Right renal pelvis (tissue), 4 donors: ENCODE measurements at regions not wholly inside any gene's neighbourhood (a gene's known extent, or its start where the extent isn't known, plus 50 kb on each side); places are given as distances from the start of the nearest gene placed in this dataset.

Experiments
- DNase-seq, 4 donors: peaks; one replicate each; pipeline ENCODE4 v3.0.0-alpha.2; 2013; ENCODE audit warnings: low read depth in 4 of 4, low spot score in 3 of 4, missing footprints in 1 of 4

DNA sequence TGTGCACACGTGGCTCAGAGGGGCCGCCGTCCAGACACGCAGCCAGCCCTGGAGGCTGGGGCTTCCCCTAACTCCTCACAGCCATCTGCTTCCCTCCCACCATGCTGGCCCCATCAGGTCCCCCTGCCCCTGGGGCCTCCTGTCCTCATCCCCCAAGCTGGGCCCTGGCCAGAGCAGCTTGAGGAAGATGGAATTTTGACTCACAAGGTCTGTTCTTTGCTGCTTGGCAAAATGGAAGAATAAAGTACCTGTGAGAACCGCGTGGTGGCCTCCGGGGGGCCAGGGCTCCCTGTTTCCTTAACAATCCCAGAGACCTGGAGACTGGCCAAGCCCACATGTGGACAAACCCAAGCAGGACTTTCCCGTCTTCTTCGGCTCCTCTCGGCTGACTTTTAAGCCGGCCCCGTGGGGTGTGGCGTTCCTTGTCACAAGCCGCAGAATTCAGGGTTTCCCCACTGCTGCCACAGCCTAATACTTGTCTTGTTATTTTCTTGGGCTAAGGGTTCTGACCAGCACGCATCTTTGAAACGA is 872.8 kb downstream of the BRD1 start:
- no peak for DNase-seq

GRCh38 chr22:48953830-48954229 is 873.8 kb downstream of the BRD1 start:
- no peak for DNase-seq

GRCh38 chr22:48953103-48953720 is 874.5 kb downstream of the BRD1 start:
- DNase-seq: no peak

- DNase-seq: no peak
These were observed 875.2 kb downstream of the BRD1 start for GRCh38 chr22:48952256-48953102.

- no peak for DNase-seq
These were observed 875.8 kb downstream of the BRD1 start for GRCh38 chr22:48951836-48952235.

GRCh38 chr22:48950151-48950915 is 877.3 kb downstream of the BRD1 start:
- DNase-seq: no peak

- DNase-seq: no peak
These were observed 878.1 kb downstream of the BRD1 start for GRCh38 chr22:48949375-48950149.

DNA sequence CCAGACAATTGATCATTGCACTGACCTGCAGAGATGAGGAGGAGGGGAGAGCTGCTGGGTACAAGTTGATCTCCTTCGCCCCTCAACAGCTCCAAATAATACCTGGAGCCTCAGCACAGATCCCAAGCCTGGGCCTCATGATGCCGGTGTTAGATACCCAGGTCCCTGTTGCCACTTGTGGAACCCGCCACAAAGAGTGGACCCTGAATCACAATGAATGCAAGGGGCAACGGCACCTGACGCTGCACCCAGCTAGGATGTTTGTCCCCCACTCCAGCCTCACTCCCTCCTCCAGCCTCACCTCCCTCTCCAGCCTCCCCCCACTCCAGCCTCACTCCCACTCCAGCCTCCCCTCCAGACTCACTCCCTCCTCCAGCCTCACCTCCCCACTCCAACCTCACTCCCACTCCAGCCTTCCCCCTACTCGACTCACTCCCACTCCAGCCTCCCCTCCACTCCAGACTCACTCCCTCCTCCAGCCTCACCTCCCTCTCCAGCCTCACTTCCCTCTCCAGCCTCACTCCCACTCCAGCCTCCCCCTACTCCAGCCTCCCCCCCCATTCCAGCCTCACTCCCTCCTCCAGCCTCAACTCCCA is 879.0 kb downstream of the BRD1 start:
- DNase-seq: no peak

- DNase-seq: no peak
These were observed 880.0 kb downstream of the BRD1 start for GRCh38 chr22:48947636-48948035.

DNA sequence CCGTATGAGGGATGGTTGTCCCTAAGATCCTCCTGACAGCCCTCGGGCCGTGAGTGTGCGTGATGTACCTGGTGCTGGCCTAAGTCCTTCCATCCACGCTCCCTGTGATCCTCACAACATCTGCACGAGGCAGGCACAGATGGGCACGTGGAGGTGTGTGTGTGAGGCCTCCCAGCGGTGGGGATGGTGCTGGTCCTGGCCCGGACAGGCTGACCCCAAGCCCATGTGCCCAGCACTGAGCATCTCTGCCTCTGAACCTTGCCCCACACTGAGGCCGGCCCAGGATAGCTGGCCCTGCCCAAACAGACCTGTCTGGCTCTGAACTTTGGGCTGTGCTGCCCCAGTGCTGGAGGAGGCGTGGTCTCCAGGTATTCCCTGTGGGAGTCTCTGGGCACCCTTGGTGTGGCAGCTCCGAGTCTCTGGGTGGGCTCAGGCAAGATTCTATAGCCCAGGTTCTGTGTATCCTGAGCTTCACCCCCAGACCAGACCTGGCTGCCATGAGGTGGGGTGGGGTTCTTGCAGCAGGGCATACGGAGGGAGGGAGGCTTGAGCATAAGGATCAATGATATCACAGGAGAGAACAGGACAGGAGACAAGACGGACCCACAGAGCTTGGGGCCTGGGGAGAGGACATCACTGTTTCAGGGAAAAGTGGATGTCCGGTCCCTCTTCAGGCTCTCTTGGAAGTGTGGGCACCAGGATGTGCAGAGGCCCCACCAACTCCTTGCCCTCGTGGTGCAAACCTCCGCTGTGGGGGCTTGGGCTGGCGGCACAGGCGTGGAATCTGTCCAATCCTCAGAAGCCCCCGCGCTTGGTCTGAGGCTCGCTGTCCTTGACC is 881.8 kb downstream of the BRD1 start:
- no peak for DNase-seq

GRCh38 chr22:48944751-48945620 is 882.7 kb downstream of the BRD1 start:
- DNase-seq: no peak

- DNase-seq: no peak
These were observed 883.3 kb downstream of the BRD1 start for GRCh38 chr22:48944433-48944750.

DNA sequence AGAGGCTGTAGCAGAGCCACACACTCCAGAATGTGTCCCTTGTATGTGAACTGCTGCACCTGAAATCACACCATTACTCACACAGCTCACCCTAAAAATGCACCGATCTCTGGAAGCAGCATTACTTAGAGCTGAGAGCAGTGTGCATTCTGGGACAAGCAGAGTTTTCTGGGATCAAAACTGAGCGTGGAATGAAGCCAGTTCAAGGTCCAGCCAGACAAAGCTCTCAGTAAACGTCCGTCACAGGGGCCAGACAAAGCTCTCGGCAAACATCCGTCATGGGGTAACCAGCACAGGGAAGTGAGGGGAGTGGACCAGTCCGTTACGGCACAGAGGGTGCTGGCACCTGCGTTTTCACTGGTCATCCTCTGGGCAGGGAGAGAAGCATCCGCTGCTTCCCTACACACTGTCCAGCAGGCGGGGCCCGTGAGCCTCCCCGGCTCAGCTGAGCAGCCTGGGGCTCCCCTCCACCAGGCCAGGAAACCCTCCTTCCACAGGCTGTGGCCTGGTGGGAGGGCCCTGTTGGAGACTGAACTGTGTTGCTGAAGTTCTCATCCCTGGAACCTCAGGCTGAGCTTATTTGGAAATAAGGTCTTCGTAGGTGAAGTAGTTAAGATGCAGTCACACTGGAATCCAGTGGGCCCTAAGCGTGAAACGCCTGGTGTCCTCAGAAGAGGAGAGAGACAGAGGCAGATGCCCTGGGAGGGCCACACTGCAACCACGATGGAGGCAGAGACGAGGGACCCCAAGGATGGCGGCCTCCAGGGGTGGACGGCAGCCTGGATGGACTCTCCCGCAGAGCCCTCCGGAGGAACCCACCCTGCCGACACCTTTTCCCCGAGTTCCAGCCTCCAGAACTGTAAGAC is 883.9 kb downstream of the BRD1 start:
- DNase-seq: no peak

GRCh38 chr22:48942698-48943566 is 884.7 kb downstream of the BRD1 start:
- DNase-seq: no peak

- no peak for DNase-seq
These were observed 885.6 kb downstream of the BRD1 start for GRCh38 chr22:48941903-48942575.
